CD4-positive, alpha-beta T cell treated with Interleukin-2 at 100 ng/mL for 4 hours (primary cell): ENCODE measurements at regions not wholly inside any gene's neighbourhood (a gene's known extent, or its start where the extent isn't known, plus 50 kb on each side); places are given as distances from the start of the nearest gene placed in this dataset.
"Not testable (repeated sequence)": the region's sequence is repeated elsewhere in the genome, so short reads cannot be mapped to it uniquely, and the experiment has no call there.

Experiments
- DNase-seq: peaks from one replicate; pipeline ENCODE4 v3.0.0-alpha.2; 2020; ENCODE audit warnings: low spot score

DNA sequence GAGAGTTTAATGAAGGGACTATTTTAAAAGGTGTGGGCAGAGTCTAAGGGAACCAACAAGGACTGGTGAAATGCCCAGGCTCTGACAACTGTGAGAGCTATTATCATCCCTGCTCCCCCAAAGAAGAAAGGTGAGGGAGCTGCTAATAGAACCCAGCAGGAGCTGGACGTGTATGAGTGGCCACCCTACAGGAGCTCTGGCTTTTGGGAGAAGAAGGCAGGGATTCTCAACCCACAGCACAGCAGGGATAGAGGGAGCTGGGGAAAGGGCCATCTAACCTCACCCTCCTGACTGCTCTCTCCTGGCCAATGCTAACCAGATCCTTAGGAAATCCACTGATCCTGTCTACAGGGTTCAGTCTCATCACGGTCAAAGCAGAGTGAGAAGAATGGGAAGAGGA is 57.1 kb downstream of the GRIN2B start:
- DNase-seq: no peak

DNA sequence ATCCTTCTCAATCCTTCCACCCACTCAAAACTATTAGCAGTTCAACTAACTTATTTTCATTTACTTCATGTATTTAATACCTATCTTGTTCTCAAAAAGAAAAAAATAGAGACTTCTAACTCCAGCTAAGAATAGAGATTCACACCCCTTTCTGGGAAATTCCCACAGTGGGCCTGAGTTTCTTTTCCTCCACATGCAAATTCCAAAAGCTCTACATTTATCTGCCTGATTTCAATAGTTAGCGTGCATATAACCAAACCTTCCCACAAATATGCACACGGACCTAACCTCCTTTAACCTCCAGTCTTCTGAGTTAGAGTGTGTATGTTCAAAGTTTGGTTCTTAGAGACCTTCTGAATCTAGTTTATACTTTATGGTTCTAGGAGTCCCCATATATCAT is 62.5 kb downstream of the GRIN2B start:
- DNase-seq: no peak

DNA sequence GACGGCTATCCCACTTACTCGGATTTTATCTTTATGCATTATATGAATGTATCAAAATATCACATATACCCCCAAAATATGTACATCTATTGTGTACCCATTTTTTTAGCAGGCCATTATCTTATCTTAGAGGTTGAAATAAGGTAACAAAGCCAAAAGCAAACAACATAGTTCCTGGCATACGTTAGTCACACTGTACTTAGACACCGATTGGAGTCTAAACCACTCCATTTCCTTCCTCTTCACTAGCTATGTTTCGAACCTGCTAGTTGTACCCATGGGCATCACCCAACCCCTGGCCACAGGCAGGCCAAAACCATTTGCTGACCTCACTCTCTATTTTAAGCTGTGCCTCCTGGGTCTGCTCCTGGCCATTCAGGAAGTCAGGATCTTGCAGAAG is 66.3 kb downstream of the GRIN2B start:
- DNase-seq: no peak

DNA sequence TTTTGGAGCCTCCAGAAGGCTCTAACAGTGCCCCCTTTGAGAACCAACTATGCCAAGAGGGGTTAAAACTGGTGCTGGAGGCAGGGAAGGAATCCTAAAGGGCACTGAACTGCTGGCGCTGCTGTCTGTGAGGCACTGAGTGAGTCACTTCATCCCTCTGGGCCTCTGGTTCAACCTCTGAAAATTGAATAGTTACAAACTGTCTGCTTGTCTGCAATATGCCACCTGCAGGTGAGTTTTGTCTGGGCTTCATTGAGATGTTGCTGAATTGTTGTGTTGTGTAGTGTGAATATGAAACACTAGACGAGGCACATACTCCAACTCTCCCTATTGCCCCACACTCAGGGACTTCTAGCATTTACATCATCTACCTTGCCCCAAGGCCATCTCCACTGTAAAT is 68.0 kb downstream of the GRIN2B start:
- no peak for DNase-seq

DNA sequence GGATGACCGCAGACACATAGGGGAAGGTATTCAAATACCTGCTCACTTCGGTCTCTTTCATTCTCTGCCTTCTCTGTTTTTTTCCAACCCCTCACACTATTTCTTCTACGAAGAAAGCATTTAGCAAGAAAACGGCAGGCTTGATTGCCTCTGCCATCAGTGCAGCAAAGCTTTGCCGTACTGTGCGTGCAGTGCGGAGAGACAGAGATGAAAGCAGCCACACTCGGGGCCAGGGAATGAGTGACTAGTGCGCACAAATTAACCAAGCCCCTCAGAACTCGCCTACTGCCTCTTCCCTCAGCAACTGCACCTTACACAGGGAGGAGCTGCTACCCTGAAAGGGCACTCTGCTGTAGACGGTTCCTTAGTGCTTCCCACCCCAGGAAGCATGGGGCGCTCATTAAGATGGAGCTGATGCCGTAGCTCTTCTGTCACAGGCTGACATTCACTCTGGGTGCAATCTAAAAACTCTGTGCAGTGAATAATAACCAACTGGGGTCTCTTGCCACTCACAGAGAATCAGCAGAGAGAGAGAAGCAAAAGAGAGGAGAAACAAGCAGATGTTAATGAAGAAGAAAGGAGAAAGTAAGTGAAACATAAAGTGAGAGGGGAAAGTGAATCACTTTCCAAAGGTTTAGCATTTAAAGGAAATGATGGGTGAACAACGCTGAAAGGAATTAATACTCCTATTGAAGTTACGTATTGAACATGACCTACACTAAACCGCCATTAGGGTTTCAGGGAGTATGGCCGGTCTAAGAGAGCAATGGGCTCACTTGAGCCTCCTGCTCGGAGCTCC is 69.4 kb downstream of the GRIN2B start:
- DNase-seq: no peak

DNA sequence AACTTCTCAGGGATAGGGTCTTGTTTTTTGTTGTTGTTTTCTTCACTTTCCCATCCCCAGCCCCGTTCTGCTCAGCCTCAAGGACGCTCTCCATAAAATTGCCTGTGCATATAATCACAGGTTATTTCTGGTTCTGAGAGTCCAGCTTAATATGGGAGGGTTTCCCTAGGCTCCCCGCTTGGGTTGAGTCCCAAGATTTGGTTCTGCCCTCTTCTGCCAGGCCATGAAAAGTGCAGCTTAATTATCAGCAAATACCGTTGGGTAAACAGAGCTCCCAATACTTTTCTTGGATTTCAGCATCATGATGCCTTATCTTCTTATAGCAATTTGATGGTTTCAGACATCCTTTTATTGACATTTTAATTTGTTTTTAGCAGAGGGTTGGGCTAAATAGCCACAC is 75.6 kb downstream of the GRIN2B start:
- no peak for DNase-seq

DNA sequence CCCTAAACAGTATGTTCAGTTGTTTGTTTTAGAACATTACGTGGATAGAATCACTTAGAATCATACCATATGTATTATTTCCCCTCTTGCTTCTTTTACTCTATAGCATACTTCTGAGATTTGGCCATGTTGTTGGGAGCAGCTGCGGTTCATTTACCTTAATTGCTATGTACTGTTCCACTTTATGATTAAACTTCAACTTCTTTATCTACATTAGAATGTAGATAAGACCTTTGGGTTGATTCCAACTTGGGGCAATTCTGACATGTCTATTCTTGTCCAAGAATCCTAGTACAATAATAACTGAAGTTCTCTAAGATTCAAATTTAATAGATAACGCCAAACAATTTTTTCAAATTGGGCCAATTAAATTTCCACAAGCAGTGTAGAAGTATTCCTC is 80.7 kb downstream of the GRIN2B start:
- no peak for DNase-seq

DNA sequence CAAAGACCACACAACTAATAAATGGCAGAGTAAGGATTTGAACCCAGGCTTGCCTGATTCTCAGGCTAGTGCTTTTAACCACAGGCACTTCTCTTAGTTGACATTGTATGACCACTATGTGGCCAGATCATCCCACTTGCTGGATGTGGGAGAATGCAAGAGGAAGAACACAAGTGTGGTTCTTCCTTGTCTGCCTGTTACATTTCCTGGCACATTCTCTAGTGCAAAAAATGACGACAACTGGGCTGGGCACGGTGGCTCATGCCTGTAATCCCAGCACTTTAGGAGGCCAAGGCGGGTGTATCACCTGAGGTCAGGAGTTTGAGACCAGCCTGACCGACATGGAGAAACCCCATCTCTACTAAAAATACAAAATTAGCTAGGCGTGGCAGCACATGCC is 83.0 kb downstream of the GRIN2B start:
- DNase-seq: not testable (repeated sequence)

DNA sequence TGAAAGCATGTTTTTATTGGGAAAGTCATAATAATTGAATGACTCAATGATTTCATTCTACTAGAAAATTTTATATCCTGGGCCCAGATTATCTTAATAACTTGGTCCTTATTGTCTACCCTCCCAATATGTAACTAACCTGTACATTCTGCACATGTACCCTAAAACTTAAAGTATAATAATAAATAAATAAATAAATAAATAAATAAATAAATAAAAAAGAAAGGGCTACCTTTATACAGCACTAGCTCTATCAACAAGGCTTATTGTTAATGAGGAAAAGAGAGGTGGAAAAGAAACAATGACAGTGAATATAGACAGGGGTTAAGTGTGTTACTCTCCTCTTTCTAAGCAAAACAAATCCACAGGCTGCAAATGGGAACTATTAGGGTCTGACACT is 83.6 kb downstream of the GRIN2B start:
- no peak for DNase-seq

DNA sequence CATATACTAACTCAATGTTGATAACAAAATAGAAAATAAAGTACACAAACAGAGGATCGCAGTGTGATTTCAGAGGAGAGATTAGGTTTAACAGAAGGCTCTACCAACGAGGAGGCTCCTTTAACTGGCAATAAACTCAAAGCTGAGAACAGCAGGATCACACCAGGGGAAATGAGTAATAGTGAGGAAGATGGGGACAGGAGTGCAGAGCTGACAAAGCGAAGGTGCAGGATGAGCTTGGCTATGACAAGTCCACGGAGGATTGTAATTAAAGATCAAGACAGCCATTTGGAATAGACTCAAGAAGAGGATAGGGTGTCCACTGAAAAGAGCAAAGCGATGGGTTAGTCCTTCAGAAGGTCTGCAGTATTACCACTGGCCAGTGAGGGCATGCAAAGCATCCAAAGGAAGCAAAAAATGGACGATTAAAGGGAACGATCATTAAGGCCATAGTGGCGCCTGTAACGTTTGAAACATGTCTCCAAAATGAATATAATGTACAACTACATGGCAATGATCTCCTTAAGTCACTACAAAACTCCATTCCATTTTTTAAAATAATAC is 85.3 kb downstream of the GRIN2B start:
- no peak for DNase-seq

DNA sequence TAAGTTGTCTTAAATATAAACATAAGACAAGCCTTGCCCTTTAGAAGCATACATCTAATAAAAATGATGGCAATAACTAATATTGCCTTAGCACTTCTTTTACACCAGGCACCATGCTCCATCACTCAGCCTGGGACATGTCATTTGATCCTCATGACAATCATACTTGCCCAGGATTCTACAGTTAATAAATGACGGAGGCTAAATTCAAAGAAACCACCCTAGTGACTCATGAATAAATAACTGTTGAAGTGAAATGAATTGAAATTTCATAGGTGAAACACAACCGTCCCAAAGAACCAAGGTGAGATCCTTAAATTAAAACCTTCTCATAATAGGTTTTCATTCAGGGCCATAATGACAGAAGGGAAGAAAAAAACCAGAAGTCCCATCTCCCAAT is 89.5 kb downstream of the GRIN2B start:
- DNase-seq: no peak

DNA sequence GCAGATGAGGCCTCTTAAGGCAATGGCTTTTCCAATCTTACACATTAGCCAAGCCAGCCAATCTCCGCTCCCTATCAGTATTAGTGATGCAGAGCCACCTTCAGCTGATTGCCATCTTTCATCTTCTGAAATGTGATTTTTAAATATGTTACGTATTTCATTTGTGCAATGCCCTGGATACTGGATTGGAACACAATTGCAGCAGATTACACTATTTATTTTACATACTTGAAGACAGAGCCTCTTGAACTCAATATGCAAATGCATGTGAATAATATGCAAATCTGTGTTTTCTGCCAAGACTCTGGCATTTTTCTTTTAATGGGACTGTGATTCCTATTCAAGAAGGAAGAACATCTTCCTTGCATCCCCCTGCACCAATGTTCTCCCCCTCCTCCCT is 90.5 kb downstream of the GRIN2B start:
- DNase-seq: no peak

DNA sequence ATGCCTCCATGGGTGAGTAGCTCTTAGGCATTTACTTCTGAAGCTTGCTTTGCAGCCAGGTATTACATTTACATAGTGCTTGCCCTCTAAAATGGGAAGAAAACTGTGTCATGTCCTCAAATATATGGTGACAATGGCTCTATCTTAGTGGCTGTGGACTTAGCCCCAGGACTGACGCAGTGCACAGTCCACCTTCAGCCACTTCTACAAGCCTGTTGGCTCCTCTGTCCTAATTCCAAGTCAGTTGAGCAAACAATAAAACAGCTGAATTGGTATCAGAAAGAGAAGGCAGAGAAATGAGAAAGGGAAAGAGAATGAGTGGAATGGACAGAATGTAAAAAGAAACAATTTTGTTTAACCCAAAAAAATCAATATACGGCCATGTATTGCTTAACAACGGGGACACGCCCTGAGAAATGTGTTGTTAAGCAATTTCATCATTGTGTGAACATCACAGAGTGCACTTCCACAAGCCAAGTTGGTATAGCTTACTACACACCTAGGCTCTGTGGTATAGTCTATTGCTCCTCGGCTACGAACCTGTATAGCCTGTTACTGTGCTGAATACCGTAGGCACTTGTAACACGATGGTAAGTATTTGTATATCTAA is 93.5 kb downstream of the GRIN2B start:
- no peak for DNase-seq

DNA sequence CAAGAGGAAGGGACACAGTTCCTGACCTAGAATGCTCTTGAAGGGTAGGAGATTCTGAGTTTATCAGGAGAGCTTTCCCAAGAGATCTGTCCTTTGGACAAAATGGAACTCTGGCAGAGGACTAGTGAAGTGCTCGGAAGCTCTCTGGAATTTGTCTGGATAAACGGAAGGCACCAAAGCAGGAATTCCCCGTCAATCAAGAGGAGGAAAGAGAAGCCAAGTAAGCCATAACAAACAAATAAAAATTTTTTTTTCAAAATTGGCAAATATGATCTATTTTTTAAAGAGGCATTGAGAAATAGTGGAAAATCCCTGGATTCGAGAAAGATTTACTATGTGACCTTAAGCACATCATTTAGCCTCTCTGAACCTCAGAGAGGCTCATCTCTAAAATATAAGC is 99.2 kb downstream of the GRIN2B start:
- no peak for DNase-seq

DNA sequence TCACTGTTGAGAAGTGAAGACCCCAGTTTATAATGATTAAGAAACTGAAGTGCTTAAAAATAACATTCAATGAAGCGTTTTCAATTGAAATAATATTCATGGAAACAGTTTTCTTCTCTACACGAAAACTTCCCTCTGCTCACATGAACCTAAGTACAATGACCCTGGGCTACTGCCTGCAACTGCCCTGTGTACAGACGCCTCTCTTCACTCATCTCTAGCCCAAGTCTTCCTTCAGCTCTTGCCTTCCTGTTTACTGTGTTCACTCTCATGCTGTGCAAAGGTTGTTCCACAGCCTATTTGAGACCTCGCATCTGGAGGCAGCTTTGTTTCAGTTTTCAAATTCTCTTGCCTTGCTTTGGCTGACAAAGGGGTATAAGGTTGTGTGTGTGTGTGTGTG is 100.8 kb downstream of the GRIN2B start:
- no peak for DNase-seq

DNA sequence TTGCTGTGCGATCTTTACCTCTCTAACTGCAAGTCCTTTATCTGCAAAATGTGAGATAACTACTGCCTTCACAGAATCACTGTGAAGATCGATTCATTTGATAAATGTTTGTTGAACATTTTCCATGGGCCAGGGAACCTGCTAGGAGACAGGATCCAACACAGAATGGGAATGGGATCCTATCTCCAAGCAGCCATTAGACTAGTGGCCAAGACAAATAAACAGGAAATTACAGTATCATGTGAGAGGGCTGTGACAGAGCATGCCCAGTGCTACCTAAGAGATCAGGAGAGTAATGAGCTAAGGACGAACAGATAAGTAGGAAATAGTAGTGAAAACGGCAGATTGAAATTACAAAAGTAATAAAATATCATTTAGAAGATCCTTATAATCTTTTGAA is 105.7 kb downstream of the GRIN2B start:
- DNase-seq: no peak

DNA sequence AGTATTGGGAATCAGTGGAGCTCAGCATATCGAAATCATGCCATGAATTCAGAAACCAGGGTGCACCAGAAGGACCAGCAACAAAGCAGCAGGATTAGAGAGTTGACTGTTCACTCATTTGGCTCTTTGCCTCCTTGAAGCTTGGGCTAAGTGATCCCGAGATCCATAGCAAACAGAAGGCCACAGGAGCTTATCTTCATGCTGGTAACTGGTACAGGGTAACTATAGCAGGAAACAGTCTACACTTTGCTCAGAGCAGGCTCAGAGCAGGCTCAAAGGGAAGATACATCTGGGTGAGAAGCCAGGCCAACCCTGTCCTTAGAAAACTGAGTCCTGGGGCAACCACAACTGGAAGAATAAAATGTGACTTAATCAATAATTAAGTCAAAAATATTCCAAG is 111.1 kb downstream of the GRIN2B start:
- no peak for DNase-seq

DNA sequence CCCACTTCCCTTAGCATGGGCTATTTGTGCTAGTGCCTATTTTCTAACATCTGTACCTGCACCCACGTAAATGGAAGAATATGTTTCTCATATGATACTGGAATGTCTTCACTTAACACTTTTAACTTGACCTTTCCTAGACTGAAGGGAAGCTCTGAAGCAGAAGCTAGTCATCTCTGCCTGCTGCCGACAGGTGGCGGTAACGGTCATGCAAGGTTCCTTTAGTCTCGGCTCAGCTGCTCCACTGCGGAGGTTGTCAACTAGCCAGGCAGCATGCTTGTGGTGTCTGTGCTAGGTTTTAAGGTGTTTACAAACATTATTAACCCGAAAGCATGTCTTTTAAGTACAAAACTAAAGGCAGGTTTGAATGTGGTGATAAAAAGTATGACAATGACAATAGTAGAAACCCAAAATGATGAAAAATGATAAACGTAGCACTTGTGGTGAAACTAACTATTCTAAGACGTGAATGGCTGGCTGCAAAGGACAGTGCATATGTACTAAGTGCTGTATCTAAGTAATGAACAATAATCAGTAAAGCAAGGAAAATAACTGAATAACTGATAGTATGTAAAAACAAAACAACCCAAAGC is 117.2 kb downstream of the GRIN2B start:
- DNase-seq: peak; percentile 35

DNA sequence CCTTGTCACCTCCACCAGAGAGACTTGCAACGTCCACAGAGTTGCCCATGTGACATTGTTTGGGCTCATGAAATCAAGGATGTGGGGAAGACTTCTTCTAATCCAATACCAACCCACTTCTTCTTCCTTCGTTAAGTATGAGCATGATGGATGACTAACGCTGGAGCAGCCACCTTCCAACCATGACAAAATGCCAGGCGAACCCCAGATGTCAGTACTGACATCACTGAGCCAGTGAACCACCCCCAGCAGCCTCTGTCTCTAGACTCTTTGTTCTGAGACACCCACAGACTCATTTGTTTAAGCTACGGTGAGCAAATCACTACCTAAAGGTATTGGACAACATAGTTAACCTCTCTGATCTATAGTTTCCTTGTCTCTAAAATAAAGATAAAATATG is 123.7 kb downstream of the GRIN2B start:
- no peak for DNase-seq

DNA sequence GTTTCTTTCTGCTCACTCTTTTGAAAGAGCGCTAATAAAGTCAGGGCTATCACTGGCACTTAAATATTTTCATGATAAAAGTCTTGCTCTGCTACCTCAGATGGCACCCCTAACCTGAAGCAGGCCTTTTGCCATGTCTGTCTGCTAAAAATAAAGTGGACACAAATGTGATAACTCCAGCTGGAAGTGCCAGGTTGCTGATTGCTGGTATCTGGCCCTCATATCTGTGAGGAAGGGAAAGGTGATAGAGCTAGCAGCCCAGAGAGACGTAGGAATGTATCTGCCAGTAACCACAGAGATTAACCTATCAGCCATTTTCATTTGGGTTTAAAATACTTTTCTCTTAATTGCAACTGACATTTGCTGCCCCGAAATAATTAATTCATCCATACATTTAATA is 127.9 kb downstream of the GRIN2B start:
- DNase-seq: no peak

DNA sequence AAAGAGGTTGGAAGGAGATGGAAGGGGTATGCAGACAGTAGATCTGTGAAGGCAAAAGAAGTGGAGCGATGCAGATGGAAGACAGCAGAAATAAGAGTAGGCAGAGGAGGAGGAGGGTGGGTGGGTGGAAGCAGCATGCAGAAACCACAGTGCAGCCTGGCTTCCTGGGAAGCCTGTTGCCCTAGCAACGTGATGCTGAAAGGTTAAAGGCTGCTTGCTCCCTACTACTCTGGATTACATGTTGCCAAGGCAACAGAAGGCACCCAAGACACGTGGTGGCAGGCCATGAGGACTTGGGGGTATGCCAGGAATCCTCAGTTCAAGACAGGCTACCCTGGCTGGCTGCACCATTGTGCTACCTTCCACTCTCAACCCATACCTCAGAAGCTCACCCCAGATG is 129.6 kb downstream of the GRIN2B start:
- DNase-seq: no peak

DNA sequence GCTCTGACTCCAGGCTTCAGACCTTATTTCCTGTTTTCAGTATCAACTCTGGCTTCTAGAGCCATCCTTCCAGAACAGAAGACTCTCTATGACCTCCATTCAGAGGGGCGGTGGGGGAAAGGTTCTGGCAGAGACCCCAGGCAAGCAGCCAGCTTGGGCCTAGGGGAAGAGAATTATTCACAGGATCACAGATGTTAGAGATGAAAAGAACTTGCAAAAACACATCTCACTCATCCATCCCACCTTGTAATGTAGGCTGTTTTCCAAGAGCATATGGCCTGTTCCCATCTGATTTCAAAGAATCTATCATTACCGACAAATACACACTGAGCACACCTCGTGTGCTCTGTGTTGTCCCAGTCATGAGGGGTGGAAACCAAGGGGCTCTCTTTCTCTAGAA is 131.9 kb downstream of the GRIN2B start:
- no peak for DNase-seq

DNA sequence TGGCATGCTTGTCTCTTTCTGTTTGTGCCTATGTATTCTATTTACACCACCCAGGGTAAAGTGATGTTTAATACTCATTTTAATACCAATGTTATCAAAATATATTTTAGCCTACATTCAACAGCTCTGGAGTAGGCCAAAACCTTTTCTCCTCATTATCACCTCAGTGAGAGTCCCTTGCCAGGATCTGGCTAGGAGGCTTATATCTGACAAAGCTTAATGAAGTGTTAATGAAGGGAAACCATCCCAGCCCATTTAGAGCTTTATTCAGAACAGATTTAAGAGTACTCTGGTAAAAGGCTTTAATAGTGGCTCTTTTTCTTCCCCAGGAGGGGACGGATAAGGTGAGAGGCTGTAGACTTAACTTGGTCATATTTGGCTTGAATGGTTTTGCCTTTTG is 137.6 kb downstream of the GRIN2B start:
- no peak for DNase-seq
